Right ventricle myocardium superior (tissue), 1 donor: ENCODE measurements at regions not wholly inside any gene's neighbourhood (a gene's known extent, or its start where the extent isn't known, plus 50 kb on each side); places are given as distances from the start of the nearest gene placed in this dataset.
"Not testable (repeated sequence)": the region's sequence is repeated elsewhere in the genome, so short reads cannot be mapped to it uniquely, and the experiment has no call there.

Source experiments
- ATAC-seq: fragments of 200-7000 bp; cut with Tn5 transposase; one replicate; pipeline ENCODE4 v1.9.1; 2020; ENCODE audit warnings: mild to moderate bottlenecking; ENCODE audit not compliant: poor library complexity
- DNase-seq: peaks from one replicate; pipeline ENCODE4 v3.0.0-alpha.2; 2020
- intact Hi-C: fragments of 100-400 bp; cut with DNase I; formaldehyde crosslinking; loops from one replicate; pipeline ENCODE4 v1.11.2; 2022
- donor health status: DM: no; HTN: yes; CAD: no; lungs with severe emphysema.

GRCh38 chr10:38209332-38209731, 115.2 kb downstream of the ZNF37A start:
- ATAC-seq = no peak
- intact Hi-C loops = no loop called here

GRCh38 chr10:38209748-38210147, 115.6 kb downstream of the ZNF37A start:
- ATAC-seq, DNase-seq, intact Hi-C loops: not testable (repeated sequence)

More at GRCh38 chr10:38209332-38209731, 115.2 kb downstream of the ZNF37A start:
- no peak for DNase-seq

- ATAC-seq = no peak
- intact Hi-C loops = no loop called here
- DNase-seq = no peak
These were observed 118.3 kb downstream of the ZNF37A start for GRCh38 chr10:38212460-38212859.

- no peak for ATAC-seq
- DNase-seq = no peak
- intact Hi-C loops = no loop called here
These were observed 132.2 kb downstream of the ZNF37A start for GRCh38 chr10:38226385-38226784.

GRCh38 chr10:38228394-38228793, 134.3 kb downstream of the ZNF37A start:
- no peak for DNase-seq

GRCh38 chr10:38238479-38238878, 144.3 kb downstream of the ZNF37A start:
- DNase-seq, intact Hi-C loops, ATAC-seq: not testable (repeated sequence)

More at GRCh38 chr10:38228394-38228793, 134.3 kb downstream of the ZNF37A start:
- no peak for ATAC-seq
- intact Hi-C loops = no loop called here

- ATAC-seq, intact Hi-C loops: not testable (repeated sequence)
- peak; percentile 44 for DNase-seq
These were observed 148.0 kb downstream of the ZNF37A start for GRCh38 chr10:38242061-38242649.

GRCh38 chr10:38248113-38248512, 154.0 kb downstream of the ZNF37A start:
- ATAC-seq, DNase-seq, intact Hi-C loops: not testable (repeated sequence)

GRCh38 chr10:38252551-38252950, 158.4 kb downstream of the ZNF37A start:
- ATAC-seq, DNase-seq, intact Hi-C loops: not testable (repeated sequence)

- DNase-seq, ATAC-seq, intact Hi-C loops: not testable (repeated sequence)
These were observed 173.4 kb downstream of the ZNF37A start for GRCh38 chr10:38267555-38267954.

GRCh38 chr10:38271031-38271430, 176.9 kb downstream of the ZNF37A start:
- intact Hi-C loops, DNase-seq, ATAC-seq: not testable (repeated sequence)

GRCh38 chr10:38274879-38275278, 180.7 kb downstream of the ZNF37A start:
- DNase-seq, intact Hi-C loops, ATAC-seq: not testable (repeated sequence)

- DNase-seq, ATAC-seq, intact Hi-C loops: not testable (repeated sequence)
These were observed 198.4 kb downstream of the ZNF37A start for GRCh38 chr10:38292560-38292959.

GRCh38 chr10:38310111-38310510, 216.0 kb downstream of the ZNF37A start:
- ATAC-seq, intact Hi-C loops, DNase-seq: not testable (repeated sequence)

- ATAC-seq, DNase-seq, intact Hi-C loops: not testable (repeated sequence)
These were observed 221.1 kb downstream of the ZNF37A start for GRCh38 chr10:38315090-38315805.

GRCh38 chr10:38321393-38321792, 227.3 kb downstream of the ZNF37A start:
- intact Hi-C loops, DNase-seq, ATAC-seq: not testable (repeated sequence)

- DNase-seq, ATAC-seq, intact Hi-C loops: not testable (repeated sequence)
These were observed 236.2 kb downstream of the ZNF37A start for GRCh38 chr10:38330306-38330705.

GRCh38 chr10:38331106-38331505, 237.0 kb downstream of the ZNF37A start:
- ATAC-seq, intact Hi-C loops: not testable (repeated sequence)

GRCh38 chr10:38333699-38334098, 239.6 kb downstream of the ZNF37A start:
- ATAC-seq, intact Hi-C loops, DNase-seq: not testable (repeated sequence)

More at GRCh38 chr10:38331106-38331505, 237.0 kb downstream of the ZNF37A start:
- DNase-seq = not testable (repeated sequence)

GRCh38 chr10:38350645-38351044, 256.5 kb downstream of the ZNF37A start:
- DNase-seq, intact Hi-C loops, ATAC-seq: not testable (repeated sequence)
